Right ventricle myocardium inferior (tissue), 1 donor: ENCODE measurements at regions not wholly inside any gene's neighbourhood (a gene's known extent, or its start where the extent isn't known, plus 50 kb on each side); places are given as distances from the start of the nearest gene placed in this dataset.
"Not testable (repeated sequence)": the region's sequence is repeated elsewhere in the genome, so short reads cannot be mapped to it uniquely, and the experiment has no call there.

Source experiments
- ATAC-seq: fragments of 200-7000 bp; cut with Tn5 transposase; one replicate; pipeline ENCODE4 v1.9.1; 2020; ENCODE audit warnings: mild to moderate bottlenecking, moderate library complexity
- DNase-seq: peaks from one replicate; pipeline ENCODE4 v3.0.0; 2021; ENCODE audit errors: missing footprints
- intact Hi-C: fragments of 100-400 bp; cut with DNase I; formaldehyde crosslinking; loops from one replicate; pipeline ENCODE4 v1.11.0; 2022
- donor health status: DM: no; HTN: yes; CAD: no; lungs with severe emphysema.

DNA sequence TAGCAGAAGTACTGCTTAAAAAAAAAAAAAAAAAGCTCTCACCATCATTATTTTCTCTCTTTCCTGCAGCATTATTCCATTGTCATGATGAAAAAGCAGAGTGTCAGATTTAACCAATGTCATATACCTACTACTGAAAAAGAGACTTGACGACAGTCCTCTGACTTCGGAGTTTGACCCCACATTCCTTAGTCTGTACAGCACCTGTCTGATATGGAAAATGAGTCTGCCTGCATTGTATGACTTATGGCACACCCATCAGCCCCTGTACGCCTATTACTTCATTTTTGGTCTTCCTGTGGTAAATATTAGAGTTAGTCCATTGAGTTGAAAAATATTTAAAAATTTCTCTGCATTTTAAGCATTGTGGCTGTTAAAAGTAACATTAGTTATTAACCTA is 54.5 kb upstream of the NOX4 start:
- ATAC-seq = no peak
- DNase-seq = no peak
- intact Hi-C loops = loop anchor here (2.0 kb wide), 1 partner anchor 63 kb away; no protein-coding TSS in a partner anchor

DNA sequence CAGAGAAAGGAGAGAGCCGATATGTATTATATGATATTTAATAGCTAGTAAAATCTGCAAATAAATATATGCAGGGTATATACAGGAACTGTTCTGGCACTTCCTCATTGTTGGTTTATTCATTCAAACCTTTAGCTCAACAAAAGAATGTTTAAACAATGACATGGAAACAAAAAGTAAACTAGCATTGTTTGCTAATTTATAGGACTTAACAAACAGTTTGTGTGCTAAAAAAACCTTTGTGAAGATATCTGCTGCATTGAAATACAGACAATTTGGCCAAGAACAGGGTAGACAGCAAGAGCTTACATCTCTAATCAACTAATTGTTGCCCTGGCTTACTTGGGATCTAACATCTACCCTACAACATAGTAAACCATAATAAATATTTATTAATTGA is 64.6 kb upstream of the NOX4 start:
- intact Hi-C loops, DNase-seq, ATAC-seq: not testable (repeated sequence)

DNA sequence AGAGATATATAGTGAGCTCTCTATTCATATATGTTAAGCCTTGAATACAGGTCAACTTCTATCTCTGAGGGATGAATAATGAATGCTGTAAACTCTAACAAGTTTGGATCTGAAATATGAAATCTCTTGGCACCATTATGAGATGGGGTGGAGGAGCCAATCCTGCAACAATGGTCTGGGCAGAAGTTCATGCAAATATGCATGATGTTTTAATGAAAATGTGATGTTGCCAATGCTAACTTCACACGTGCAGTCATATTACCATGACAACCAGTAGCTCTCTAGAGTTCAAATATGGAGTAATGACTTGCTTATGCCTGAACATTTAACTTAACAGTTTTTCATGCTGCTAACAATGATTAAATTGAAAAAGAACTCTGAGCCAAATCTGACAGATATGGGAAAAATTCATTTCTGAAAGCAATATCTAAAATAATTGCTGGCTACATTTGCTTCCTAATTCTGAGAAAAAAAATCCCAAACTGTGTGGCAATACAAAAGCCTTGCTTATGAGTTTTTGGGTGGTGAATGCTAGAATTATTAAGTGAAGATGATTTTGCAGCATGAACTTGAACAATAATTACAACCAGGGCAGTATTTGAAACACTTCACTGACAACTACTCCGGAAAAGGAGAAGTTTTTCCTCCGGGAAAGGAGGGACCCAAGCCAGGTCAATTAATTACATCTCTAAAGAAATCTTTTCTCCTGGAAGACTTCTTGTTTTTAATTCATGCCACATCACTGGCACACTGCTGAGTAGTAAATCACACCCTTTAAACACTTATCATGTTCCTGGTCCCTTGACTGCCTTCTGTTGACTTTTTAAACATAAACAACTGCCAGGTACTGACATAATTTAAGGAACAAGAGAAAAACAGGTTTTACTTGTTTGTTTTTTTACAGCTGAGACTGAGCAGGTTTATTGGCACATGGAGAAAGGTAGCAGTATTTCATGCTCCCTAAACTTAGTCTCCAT is 65.8 kb upstream of the NOX4 start:
- intact Hi-C loops, DNase-seq, ATAC-seq: not testable (repeated sequence)

DNA sequence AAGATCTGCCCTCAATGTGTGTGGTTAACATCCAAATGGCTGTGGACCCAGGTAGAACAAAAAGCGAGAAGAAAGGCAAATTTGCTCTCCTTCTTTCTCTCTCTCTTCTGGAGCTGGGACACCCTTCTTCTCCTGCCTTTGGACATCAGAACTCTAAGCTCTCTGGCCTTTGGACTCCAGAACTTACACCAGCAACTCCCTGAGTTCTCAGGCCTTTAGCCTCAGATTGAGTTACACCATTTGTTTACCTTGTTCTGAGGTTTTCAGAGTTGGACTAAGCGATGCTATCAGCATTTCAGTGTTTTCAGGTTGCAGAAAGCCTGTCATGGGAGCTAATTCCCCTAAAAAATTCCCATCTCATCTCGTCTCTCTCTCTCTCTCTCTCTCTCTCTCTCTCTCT is 69.4 kb upstream of the NOX4 start:
- ATAC-seq, intact Hi-C loops, DNase-seq: not testable (repeated sequence)

DNA sequence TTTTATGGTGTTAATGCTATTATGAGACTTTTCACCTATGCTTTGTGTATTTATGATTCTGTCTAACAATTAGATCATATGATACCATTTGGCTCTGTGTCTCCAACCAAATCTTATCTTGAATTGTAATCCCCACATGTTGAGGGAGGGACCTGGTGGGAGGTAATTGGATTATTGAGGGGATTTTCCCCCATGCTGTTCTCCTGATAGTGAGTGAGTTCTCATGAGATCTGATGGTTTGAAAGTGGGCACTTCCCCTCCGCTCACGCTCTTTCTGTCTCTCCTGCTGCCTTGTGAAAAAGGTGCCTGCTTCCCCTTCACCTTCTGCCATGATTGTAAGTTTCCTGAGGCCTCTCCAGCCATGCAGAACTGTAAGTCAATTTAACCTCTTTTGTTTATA is 71.6 kb upstream of the NOX4 start:
- DNase-seq, ATAC-seq, intact Hi-C loops: not testable (repeated sequence)

DNA sequence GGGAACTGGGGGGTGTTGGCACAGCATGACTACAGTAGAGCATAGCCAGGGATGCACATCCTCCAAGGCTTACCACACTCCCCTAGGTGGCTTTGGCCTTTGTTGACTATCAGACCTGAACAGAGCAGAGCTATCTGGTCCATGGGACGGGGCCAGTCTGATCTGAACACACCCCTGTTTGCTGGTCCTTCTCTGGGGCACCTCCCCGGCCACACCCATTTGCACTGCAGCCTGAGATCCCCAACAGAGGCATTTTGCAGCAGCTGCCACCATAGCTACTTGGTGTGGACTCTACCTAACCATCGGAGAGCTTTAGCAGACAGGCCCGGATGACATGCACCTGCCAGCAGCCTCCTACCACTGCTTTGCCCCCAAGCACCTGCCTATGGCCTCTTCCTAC is 75.8 kb upstream of the NOX4 start:
- intact Hi-C loops = no loop called here
- DNase-seq = no peak
- ATAC-seq = no peak

DNA sequence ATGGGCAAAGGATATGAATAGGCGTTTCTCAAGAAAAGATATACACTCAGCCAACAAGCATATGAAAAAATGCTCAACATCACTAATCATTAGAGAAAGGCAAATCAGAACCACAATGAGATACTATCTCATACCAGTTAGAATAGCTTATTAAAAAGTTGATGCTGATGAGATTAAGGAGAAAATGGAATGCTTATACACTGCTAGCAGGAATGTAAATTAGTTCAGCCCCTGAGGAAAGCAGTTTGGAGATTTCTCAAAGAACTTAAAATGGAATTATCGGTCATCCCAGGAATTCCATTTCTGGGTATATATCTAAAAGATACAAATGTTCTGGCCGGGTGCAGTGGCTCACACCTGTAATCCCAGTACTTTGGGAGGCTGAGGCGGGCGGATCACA is 78.2 kb upstream of the NOX4 start:
- intact Hi-C loops, DNase-seq, ATAC-seq: not testable (repeated sequence)

DNA sequence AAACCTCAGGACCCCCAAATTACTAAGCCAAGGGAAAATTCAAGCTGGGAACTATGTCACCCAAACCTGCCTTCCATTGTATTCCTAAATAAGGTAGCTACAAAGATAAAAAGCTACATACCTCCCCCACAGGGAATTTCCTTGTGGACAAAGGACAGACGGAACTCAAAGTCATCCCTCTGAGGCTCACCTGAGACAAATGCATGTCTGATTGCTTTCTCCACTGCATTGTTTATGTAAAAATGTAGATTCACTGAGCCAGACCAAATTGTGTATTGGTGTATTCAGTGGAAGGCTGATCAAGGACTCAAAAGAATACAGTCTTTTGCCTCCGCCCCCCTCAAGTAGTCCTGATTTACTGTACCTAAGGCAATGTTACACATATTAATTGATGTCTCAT is 80.5 kb upstream of the NOX4 start:
- DNase-seq, intact Hi-C loops, ATAC-seq: not testable (repeated sequence)

DNA sequence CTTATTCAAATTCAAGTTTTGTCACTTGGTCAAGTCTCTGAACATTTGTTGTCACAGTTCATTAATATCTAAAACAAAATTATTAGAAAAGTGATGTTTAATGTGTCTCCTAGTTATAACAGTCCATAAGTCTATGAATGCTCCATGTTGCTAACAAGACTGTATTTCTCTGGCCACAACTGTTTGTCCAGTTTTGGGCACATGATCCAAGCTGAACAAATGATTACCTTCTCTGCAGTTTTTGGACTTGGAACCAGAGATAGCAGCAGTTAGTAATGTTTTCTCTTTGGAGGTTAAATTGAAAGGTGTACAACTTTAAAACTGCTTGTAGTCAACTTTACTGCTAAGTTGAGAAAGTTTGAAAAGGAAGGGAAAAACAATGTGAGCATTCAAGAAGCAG is 84.7 kb upstream of the NOX4 start:
- DNase-seq, ATAC-seq, intact Hi-C loops: not testable (repeated sequence)

DNA sequence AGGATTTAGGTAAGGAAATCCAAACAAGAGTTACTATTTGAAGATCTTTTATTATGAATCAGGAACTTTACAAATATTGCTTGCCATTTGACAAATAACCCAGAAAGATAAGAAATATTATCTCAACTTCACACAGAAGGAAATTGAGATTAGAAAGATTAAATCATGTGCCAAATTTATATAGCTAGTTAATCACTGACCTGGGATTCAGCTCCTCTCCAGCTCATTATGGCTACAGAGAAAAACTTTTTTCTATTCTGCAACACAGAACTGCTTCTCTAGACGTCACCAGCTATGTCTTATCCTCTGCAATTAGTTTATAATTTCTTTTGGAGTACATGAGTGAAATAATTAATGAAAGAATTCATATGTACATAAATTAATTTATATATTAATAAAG is 86.3 kb upstream of the NOX4 start:
- ATAC-seq = not testable (repeated sequence)

DNA sequence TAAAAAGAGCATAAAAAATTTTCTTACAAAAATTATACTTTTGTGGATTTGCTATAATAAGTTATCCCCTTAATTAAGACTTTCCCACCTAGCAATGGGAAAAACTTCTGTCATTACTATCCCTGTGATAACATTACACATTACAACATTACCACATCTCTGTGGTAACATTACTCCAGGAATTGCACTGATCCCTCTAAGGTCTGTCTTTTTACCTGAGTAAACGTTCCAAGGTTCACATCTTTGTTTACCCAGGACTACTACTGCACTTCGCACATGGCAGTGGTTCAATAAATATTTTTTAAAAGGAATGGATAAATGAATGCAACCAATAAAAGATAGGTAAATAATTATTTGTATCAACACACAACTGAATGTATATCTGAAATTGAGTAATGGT is 92.4 kb upstream of the NOX4 start:
- no peak for DNase-seq
- ATAC-seq = no peak
- intact Hi-C loops = no loop called here

More for the DNA sequence above, 86.3 kb upstream of the NOX4 start:
- intact Hi-C loops, DNase-seq: not testable (repeated sequence)

DNA sequence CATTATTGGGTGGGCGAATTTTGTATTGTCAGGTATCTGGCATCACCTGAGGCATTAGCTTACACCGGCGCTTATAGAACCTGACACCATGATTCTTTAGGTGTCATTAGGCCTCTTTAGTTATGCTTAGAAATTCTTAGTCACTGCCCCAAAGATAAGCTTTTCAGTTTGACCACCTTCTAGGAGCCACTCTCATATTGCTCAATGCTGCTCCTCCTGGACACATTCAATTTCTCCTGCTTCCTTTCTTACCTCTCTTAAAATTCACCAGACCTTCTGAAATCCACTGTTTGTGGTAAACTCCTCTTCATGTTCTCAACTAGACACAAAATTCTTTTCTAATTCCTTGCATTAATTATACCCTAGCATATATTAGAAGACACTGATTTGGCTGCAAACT is 93.9 kb upstream of the NOX4 start:
- intact Hi-C loops, DNase-seq, ATAC-seq: not testable (repeated sequence)

DNA sequence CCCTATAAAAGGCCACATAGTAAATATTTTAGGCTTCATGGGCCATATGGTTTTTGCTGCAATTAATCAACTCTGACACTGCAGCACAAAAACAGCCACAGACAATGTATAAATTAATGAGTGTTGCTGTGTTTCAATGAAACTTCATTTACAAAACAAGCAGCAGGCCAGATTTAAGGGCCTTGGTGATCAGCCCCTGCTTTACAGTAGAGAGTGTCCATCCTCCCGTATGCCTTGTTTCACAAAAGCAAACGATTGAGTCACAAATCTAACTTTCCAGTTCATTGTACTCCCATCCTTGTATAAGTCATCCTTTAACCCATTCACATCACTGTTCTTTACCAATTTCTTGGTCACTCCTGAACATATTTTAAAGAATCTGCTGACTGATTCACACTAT is 94.3 kb upstream of the NOX4 start:
- DNase-seq, ATAC-seq, intact Hi-C loops: not testable (repeated sequence)

DNA sequence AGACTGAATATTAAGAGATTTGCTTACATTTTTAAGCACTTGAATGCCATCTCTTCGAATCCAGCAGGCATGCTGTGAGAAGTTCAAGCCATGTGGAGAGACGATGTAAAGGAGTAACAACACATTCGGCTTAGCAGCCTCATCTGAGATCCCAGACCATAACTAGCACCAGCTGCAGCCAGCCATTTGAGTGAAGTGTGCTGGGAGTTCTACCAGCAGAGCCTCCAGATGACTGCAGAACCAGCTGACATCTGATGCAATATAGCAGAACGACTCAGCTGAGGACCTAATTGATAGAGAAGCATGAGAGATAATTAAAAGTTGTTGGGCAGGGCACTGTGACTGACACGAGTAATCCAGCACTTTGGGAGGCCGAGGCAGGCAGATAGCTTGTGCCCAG is 98.2 kb upstream of the NOX4 start:
- DNase-seq, intact Hi-C loops: not testable (repeated sequence)
- peak; percentile 26 for ATAC-seq

DNA sequence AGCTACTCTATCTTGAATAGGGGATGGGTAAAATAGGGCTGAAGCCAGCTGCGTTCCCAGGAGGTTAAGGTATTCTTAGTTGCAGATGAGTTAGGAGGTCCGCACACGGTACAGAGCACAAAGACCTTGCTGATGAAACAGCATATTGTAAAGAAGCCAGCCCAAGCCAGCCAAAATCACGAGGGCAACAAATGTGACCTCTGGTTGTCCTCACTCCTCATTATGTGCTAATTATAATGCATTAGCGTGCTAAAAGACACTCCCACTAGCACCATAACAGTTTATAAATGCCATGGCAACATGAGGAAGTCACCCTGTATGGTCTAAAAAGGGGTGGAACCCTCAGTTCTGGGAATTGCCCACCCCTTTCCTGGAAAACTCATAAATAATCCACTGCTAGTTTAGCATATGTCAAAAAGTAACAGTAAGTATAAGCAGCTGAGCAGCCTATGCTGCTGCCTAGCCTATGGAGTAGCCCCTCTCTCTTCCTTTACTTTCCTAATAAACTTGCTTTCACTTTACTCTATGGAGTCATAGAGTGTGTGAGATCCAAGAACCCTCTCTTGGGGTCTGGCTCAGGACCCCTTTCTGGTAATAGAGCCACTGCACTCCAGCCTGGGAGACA is 98.9 kb upstream of the NOX4 start:
- intact Hi-C loops, ATAC-seq, DNase-seq: not testable (repeated sequence)

DNA sequence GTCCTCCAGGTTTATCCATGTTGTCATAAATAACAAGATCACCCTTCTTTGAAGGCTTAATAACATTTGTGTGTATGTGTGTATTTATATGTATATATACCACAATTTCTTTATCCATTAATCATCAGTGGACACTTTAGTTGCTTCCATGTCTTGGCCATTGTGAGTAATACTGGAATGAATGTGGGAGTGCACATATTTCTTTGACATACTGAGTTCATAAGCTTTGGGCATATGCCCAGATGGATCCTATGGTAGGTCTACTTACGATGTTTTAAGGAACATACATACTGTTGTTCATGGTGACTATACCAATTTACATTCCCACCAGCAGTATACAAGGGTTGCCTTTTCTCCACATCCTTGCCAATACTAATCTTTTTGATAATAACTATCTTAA is 108.8 kb upstream of the TRIM77 start:
- intact Hi-C loops, ATAC-seq, DNase-seq: not testable (repeated sequence)

DNA sequence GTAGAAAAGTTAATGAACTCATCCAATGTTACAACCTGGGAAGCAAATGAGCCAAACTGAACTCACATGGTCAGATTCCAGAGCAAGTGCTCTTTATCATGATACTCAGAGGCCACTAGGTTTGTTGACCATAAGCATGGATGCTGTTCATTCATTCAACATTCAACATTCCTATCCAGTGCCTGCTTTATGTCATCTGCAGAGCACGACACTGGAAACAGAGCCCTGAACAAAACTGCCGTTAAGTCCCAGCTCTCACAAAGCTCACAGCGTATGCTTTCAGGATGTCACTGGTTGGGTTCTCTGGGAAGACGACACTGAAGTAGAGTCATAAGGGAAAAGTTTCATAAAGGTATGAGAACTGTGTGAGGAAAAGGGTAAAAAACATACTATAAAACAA is 105.8 kb upstream of the TRIM77 start:
- intact Hi-C loops = no loop called here
- ATAC-seq = no peak
- no peak for DNase-seq

DNA sequence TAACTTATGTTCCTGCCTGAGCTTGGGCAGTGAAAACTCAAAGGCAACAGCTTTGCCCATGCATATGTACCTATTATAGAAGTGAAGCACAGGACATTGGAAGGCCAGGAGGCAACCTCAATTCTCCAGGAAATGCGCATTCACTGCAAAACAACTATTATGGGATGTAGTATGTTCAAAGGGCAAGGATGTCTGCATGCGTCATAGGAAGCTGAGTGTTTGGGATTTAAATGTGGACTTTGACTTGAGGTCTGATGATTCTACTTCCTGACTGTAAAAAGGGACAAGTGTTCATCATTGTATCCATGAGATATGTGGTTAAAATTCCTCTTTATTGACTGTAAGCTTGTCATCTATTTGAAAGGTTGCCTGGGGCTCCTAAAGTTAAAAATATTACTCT is 103.3 kb upstream of the TRIM77 start:
- intact Hi-C loops, ATAC-seq, DNase-seq: not testable (repeated sequence)

DNA sequence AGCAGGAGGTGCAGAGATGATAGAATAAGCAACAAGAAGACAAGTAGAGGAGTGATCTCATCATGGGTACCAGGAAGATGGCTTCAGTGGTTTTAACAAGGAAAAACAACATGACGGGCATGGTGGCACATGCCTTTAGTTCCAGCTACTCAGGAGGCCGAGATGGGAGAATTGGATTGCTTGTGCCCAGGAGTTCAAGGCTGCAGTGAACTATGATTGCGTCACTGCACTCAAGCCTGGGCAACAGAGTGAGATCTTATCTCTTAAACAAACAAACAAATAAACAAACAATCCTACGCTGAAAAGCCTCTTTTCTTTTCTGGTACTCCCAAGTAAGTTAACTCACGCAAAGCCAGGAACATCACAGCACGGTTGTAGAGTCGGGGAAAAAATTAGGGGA is 102.6 kb upstream of the TRIM77 start:
- DNase-seq, ATAC-seq, intact Hi-C loops: not testable (repeated sequence)
